AG08396 (cell line): ENCODE measurements at regions not wholly inside any gene's neighbourhood (a gene's known extent, or its start where the extent isn't known, plus 50 kb on each side); places are given as distances from the start of the nearest gene placed in this dataset.
"Not testable (repeated sequence)": the region's sequence is repeated elsewhere in the genome, so short reads cannot be mapped to it uniquely, and the experiment has no call there.

Source experiments
- DNase-seq: peaks from one replicate; pipeline ENCODE4 v3.0.0; 2012; ENCODE audit warnings: low spot score, mixed read lengths

DNA sequence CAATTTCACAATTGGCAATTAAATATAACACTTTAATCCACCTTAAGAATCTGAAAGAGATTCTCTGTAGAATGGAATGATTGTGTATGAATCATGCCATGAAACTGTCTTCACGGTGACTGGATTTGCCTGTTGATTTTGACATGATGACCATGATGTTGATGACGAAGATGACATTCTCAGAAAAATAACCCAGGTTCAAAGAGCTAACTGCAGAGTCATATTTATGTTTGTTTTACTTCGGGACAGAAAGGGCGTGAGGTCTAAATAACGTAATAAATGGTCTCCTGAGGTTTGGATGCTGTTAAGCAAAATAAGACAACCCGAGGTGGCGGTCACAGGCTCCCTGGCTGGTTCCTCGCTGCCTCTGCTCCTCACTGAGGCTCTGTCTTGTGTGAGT, 532.0 kb downstream of the TMEM121 start:
- no peak for DNase-seq

DNA sequence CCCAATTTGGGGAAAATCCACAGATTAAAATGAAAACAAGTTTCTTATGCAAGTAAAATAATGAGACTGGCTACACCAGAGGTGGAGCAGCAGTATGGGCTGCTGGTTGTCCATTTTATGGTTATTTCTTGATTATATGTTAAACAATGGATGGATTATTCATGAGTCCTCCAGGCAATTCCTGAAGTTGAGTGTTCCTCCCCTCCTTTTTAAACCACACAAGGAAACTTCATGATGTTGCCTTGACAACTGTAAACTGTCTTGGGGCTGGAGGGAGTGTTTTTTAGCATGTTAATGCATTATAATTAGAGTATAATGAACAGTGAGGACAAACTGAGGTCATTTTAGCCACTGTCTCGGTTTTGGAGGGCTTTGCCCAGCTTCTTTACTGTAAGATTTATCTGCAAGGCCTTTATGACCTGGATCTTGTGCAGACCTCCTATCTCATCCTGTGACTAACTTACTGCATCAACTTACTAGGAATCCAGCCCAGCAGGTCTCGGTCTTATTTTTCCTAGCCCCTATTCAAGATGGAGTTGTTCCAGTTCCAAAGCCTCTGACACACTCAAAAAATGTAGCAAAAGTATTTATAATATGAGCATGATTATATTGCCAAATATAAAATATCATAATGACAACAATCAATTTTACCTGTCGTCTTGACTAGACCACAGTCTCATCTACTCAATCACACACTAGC, 534.0 kb downstream of the TMEM121 start:
- no peak for DNase-seq

DNA sequence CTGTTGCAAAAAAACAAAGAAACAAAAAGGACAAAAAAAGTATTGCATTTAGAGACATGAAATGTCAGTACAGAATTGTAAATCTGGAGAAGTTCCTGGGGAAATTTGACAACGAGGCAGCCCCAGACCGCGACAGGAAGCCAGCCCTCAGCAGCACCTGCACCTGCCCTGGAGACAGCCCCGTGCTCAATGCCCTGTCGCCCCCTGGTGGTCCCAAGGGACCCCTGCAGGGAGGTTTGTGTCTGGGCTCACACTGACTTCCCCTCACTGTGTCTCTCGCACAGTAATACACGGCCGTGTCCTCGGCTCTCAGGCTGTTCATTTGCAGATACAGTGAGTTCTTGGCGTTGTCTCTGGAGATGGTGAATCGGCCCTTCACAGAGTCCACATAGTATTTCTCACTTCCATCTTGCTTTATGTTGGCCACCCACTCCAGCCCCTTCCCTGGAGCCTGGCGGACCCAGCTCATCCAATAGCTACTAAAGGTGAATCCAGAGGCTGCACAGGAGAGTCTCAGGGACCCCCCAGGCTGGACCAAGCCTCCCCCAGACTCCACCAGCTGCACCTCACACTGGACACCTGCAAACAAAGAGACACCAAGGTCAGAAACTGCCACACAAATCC, 535.6 kb downstream of the TMEM121 start:
- DNase-seq: not testable (repeated sequence)

DNA sequence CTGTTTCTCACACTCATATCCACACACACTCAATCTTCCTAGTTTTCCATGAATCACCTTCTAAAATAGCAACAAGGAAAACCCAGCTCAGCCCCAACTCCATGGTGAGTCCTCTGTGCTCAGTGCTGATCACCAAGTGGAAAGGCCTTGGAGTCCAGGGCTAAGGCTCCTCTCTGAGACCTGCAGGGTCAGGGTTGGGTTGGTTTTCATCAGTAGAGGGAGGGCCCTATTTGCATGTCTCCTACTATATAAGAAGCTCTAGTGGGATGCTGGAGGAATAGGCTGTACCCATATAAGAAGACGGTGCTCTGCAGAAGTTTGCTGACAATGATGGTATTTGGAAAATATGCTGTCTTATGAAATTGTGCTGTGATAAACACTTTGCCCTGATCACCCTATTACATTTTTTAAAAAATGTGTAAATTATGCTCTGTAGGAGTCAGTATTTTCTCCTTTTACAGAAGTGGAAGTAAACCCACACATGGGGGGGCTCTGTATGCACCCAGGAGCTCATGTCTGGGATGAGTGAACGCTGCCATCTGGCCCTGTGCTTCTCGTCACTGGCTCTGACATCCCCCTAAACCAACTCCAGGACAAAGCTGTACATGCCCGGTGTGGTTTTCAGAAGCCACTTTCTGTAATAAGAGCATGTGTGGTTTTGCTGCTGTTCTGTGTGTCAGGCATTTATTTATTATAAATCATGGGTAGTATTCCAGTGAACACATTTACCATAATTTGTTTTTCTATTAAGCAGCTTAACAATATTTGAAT, 536.3 kb downstream of the TMEM121 start:
- DNase-seq: no peak

DNA sequence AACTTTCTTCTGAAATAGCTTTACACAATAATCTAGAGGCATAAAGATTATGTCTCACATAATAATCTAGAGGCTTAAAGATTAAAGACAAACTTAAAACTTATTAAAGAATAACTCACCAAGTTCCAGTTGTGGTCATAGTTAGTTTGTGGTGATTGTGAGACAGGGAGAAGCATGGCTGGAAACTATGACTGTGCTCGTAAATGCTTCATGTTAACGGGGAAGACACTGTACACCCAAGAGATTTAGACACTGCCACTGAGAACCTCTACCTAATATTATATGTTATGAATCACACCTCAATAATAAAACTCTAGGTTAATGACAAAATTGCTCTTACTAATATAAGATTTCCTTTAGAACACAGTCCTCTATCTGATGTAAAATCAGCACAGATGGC, 541.6 kb downstream of the TMEM121 start:
- DNase-seq: no peak

DNA sequence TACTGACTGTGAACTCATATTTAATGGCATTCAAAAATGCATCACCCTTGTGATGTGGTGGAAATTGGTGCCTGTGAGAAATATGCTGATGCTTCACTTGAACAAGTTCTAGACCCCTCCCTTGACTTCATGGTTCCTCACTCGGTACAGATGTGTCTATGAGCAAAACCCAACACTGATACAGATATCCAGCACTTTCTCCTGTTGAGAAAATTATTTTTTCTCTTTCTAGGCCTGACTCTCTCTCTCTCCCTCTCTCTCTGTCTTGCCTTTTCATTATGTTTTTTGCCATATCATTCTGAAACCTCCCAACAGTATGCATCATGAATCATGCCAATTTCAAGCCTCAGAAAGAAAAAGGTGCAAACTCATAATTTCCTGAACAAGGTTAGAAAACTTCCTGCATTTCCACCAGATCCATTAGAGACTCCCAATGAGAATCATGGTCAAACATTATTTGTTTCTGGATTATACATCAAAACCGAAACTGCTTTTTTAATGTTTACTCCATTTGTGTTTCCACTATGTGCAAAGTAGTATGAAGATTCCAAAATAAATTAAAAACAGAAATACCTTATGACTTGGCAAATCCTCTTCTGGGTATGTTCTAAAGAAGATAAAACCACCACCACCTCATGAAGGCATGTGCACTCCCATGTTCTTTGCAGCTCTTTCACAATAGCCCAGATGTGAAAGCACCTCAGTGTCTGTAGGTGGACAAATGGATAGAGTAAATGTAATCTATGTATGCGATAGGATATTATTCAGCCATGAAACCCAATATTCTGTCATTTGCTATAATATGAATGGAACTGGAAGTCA, 543.6 kb downstream of the TMEM121 start:
- no peak for DNase-seq

DNA sequence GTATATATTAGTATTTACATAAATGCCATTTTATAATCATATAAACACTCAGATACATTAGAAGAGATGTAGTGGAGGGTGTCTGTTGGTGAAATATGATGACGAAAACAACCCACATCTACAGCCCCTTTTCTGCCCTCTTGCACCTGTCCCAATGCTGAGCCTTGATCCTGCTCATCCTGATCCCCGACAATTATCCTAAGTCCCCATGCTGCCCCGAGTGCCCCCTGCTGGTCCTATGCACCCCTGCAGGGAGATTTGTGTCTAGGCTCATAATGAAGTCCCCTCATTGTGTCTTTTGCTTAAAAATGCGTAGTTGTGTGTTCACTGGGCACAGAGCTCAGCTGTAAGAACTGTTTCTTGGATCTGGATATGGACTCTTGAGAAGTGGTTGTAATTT, 554.5 kb downstream of the TMEM121 start:
- DNase-seq: no peak

DNA sequence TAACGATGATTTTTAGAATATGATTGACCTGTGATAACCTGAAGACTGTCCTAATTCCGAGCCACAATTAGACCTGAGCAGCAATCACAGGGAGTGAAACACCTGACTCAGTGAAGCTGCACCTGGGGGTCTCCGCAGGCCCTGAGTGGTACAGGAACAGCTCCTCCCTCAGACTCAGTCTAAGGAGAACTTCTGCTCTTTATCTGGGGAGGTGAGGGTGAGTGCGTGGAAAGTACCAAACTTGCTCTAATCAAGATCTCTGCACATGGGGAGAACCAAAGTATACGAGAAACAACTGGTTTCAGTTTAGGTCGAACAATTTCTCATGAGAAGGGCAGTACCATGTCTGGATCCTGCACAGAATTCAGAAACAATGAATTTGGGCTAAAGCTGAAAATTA, 555.3 kb downstream of the TMEM121 start:
- DNase-seq: not testable (repeated sequence)

DNA sequence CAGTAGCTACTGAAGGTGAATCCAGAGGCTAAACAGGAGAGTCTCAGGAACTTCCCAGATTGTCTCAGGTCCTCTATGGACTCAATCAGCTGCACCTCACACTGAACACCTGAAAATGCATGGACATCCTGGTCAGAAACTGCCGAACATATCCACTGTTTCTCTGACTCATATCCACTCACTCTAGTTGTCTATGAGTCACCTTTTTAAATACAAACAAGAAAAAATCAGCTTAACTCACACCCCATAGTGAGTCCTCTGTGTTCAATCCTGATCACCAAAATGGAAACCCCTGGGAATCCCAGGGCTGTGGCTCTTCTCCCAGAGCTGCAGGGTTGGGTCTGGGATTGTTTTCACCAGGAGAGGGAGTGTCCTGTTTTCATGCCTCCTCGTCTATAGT, 556.7 kb downstream of the TMEM121 start:
- no peak for DNase-seq

DNA sequence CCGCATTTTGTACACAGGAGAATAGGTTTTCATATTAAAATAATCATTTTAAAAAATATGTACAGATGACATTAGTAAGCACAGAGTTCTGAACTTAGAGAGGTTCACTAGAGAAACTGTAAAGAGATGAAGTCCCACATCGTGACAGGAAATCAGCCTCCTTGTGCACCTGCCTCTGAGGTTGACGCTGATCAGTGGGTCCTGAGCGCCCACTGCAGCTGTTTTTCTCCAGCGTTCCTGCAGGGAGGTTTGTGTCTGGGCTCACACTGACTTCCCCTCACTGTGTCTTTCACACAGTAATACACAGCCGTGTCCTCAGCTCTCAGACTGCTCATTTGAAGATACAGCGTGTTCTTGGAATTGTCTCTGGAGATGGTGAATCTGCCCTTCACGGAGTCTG, 561.5 kb downstream of the TMEM121 start:
- DNase-seq: no peak

DNA sequence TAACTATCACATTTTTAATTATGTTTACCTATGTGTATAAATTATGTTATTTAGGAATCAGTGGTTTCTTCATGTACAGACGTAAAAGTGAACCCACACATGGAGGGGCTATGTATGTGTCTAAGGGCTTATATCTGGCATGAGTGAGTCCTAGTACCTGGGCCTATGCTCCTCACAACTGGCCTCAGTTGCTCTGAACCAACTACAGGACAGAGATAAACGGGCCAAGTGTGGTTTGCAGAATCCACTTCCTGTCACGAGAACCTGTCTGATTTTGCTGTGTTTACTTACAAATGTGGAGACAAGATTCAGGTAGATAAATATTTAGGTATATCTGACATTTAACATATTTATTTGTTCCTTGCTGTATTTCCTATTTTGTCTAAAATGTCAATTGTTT, 562.5 kb downstream of the TMEM121 start:
- DNase-seq: not testable (repeated sequence)

DNA sequence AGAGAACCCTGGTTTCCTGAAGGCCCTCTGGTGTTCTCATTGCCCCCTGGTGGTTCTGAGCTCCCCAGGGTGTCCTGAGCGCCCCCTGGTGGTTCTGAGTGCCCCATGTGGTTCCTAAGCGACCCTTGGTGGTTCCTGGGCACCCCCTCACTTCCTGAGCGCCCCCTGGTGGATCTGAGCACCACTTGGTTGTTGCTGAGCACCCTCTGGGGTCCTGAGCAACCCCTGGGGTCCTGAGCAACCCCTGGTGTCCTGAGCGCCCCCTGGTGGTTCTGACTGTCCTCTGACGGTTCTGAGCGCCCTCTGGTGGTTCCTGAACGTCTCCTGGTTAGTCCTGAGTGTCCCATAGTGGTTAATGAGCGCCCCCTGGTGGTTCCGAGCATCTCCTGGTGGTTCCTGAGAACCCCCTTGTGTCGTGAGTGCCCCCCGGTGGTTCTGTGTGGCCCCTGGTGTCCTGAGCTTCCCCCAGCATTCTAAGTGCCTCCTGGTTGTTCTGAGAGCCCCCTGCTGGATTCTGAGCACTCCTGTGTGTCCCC, 568.3 kb downstream of the TMEM121 start:
- DNase-seq: no peak

DNA sequence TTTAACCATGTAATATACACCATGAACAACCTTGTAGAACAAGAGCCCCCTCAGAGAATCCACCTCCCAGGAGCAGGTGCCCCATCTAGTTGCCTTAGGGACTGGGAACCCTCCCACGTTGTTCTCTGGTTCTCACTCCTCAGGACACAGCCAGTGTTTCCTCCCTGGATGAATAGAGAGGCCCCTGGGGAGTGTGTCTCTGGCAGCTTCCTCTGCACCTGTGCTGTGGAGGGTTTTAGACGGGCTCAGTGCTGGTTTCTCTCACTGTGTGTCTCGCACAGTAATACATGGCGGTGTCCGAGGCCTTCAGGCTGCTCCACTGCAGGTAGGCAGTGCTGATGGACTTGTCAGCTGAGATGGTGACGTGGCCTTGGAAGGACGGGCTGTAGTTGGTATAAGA, 581.3 kb downstream of the TMEM121 start:
- no peak for DNase-seq

DNA sequence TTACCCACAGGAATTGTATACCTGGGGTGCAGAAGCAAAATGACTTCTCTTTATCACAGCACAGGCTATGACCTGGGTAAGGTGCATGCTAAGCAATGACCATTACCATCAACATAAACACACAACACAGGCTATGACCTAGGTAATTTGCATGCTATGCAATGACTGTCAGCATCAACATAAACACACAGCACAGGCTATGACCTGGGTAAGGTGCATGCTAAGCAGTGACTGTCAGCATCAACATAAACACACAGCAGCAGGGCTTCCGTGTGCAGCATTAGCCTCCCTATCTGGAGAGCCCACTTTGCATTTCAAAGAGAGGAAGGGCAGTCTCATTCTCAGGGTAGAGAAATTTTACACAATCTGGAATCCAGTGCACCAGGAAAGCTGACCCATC, 583.0 kb downstream of the TMEM121 start:
- no peak for DNase-seq

DNA sequence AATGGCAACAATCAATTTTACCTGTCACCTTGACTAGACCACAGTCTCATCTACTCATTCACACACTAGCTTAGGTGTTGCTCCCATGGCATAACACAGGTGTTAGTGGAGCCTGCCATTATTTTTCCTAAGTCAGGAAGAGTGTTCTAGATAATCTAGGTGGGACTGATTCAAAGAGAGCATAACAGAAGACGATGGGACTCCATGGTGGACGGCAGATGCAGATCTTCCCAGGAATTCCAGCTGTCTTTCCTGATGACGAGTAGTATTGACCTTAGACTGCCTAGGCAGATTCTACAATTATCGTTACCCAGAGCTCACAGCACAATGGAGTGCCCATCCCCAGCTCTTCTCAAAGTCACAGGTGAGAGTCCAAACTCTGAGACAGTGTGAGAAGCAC, 589.0 kb downstream of the TMEM121 start:
- DNase-seq: no peak

DNA sequence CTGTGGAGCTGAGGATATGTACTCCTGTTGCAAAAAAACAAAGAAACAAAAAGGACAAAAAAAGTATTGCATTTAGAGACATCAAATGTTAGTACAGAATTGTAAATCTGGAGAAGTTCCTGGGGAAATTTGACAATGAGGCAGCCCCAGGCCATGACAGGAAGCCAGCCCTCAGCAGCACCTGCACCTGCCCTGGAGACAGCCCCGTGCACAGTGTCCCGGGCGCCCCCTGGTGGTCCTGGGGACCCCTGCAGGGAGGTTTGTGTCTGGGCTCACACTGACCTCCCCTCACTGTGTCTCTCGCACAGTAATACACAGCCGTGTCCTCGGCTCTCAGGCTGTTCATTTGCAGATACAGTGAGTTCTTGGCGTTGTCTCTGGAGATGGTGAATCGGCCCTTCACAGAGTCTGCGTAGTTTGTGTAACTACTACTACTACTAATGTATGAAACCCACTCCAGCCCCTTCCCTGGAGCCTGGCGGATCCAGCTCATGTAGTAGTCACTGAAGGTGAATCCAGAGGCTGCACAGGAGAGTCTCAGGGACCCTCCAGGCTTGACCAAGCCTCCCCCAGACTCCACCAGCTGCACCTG, 590.1 kb downstream of the TMEM121 start:
- not testable (repeated sequence) for DNase-seq

DNA sequence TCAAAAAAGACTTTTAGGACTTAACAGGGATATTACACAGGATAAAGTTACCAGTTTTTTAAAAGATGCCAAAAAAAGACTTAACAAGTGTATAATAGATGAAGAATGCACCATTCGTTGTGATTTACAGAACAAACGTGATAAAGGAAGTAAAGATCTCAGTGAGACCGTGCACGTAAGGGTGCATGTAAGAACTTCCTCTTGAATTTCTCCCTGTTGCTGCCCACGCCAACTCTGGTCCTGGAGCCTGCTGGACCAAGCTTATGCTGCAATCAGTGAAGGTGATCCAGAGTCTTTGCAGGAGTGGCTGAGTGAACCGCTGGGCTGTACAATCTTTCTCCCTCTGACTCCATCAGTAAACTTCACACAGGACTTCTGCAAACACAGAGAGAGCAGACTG, 593.7 kb downstream of the TMEM121 start:
- no peak for DNase-seq

DNA sequence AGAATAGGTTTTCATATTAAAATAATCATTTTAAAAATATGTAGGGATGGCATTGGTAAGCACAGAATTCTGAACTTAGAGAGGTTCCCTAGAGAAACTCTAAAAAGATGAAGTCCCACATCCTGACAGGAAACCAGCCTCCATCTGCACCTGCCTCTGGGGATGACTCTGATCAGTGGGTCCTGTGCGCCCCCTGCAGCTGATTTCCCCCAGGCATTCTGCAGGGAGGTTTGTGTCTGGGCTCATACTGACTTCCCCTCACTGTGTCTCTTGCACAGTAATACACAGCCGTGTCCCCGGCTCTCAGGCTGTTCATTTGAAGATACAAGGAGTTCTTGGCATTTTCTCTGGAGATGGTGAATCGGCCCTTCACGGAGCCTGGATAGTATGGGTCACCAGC, 602.9 kb downstream of the TMEM121 start:
- DNase-seq: no peak

DNA sequence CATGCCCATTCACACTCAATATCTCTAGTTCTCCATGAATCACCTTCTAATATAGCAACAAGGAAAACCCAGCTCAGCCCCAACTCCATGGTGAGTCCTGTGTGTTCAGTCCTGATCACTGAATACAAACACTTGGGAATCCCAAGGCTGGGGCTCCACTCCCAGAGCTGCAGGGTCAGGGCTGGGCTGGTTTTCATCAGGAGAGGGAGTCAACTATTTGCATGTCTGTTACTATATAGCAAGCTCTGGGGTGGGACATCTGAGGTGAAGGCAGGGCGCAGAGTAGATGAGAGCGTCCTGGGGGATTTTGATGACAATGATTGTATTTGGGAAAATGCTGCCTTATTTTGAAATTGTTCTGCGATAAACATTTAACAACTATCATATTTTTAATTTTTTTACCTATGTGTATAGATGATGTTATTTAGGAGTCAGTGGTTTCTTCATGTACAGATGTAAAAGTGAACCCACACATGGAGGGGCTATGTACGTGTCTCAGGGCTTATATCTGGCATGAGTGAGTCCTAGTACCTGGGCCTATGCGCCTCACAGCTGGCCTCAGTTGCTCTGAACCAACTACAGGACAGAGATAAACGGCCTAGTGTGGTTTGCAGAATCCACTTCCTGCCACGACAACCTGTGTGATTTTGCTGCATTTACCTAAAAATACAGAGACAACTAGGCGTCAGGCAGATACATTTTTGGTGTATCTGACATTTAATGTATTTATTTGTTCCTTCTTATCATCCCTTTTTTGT, 603.7 kb downstream of the TMEM121 start:
- not testable (repeated sequence) for DNase-seq

DNA sequence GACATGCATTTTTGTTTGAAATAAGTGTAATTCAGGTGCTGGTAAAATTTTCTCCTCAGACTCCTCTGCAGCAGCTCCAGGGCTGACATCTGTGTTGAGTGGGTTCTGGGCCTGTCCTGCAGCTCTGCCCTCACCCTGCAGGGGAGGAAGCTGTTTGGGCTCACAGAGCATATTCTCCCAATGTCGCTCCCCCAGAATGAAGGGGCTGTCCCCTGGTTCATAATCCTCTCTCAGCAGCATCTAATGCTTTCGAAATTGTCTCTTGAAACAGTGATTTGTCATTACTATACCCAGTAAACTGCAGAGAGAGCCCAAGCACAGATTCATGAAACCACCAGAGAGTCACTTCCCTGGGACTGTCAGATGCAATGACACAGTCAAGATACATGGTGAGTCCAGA, 606.7 kb downstream of the TMEM121 start:
- not testable (repeated sequence) for DNase-seq

DNA sequence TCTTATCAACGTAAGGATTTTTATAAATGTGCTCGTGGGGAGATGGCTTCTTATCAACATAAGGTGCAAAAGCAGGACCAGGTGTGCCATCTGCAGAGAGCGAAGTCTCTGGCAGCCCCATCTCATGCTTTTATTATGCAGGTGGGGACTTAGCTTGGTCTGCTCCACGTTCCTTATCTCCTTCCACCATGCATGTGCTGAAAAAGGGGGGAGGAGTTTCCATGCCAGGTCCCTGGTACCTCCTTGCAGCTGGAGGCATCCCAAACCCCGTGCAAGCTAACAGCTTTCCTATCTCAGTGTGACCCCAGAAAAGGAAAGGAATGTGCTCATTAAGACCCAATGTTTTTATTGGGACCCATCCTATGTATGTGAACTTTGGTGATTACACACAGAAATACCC, 608.5 kb downstream of the TMEM121 start:
- DNase-seq: no peak
